MCF 10A (cell line): ENCODE measurements at regions not wholly inside any gene's neighbourhood (a gene's known extent, or its start where the extent isn't known, plus 50 kb on each side); places are given as distances from the start of the nearest gene placed in this dataset.
A peak's percentile ranks its signal among the peaks of the same experiment; 100 is the strongest.

Experiments
- BruUV-seq: library from RNA; stranded (reverse); fragments of 400-500 nt; replicated peaks from 2 replicates; lab custom pipeline; 2021; lab: Mats Ljungman, UMichigan
- CTCF ChIA-PET: fragments of 300-600 bp; sonication (Branson Sonifier 250); formaldehyde crosslinking; extraction: SDS; loops from one replicate; lab custom pipeline; 2021; ENCODE audit warnings: antibody characterized with exemption, inconsistent platforms; lab: Yijun Ruan, JAX
- POLR2A ChIA-PET: fragments of 300-600, 350-650 bp; sonication (Branson Sonifier 250); formaldehyde crosslinking; extraction: SDS; loops from one replicate; lab custom pipeline; 2020; ENCODE audit warnings: antibody characterized with exemption, inconsistent platforms; lab: Yijun Ruan, JAX
- DNase-seq: peaks from one replicate; pipeline ENCODE4 v3.0.0-alpha.2; 2018; ENCODE audit not compliant: unreplicated experiment
- H3K27ac Mint-ChIP-seq: one replicate; pipeline ENCODE4 v1.8.0; 2022; ENCODE audit warnings: mild to moderate bottlenecking, low read depth, mixed read lengths; ENCODE audit not compliant: unreplicated experiment
- H3K27me3 Mint-ChIP-seq: one replicate; pipeline ENCODE4 v1.8.0; 2022; ENCODE audit warnings: mixed read lengths; ENCODE audit not compliant: insufficient read depth, unreplicated experiment
- H3K36me3 Mint-ChIP-seq: one replicate; pipeline ENCODE4 v1.8.0; 2022; ENCODE audit warnings: mild to moderate bottlenecking, moderate library complexity, mixed read lengths; ENCODE audit not compliant: insufficient read depth, unreplicated experiment
- H3K4me1 Mint-ChIP-seq: one replicate; pipeline ENCODE4 v1.8.0; 2022; ENCODE audit warnings: mixed read lengths; ENCODE audit not compliant: insufficient read depth, unreplicated experiment
- H3K4me3 Mint-ChIP-seq: one replicate; pipeline ENCODE4 v1.8.0; 2022; ENCODE audit warnings: mild to moderate bottlenecking, moderate library complexity, mixed read lengths; ENCODE audit not compliant: unreplicated experiment
- H3K9me3 Mint-ChIP-seq: one replicate; pipeline ENCODE4 v1.8.0; 2022; ENCODE audit warnings: mixed read lengths; ENCODE audit not compliant: unreplicated experiment
- CTCF ChIP-seq: fragments of 200-600 bp; IDR thresholded peaks from one replicate; pipeline ENCODE4 v1.8.0; 2022; ENCODE audit warnings: antibody characterized with exemption, mild to moderate bottlenecking; ENCODE audit not compliant: unreplicated experiment
- intact Hi-C: fragments of 100-400 bp; cut with micrococcal nuclease; formaldehyde crosslinking; loops from 2 replicates; pipeline ENCODE4 v1.14.1; 2022

GRCh38 chr4:92100975-92101374 lies 202.8 kb upstream of the GRID2 start:
- no peaks in the 10 kb centered on the region for H3K9me3 Mint-ChIP-seq
- DNase-seq: peak; percentile 64
- POLR2A ChIA-PET: interaction anchor here (0.6 to 1.9 kb wide), 3 partner anchors 25 to 1616 kb away, joined by 3 to 4 read pairs (median 3); no protein-coding TSS in a partner anchor
- H3K36me3 Mint-ChIP-seq: no peaks in the 10 kb centered on the region
- peak overlapping the region; percentile 83 for H3K27ac Mint-ChIP-seq
- TF ChIP-seq CTCF: no peak
- no TSS peak for BruUV-seq
- intact Hi-C loops: no loop called here
- CTCF ChIA-PET: interaction anchor here (0.7 to 0.9 kb wide), 2 partner anchors 30 to 472 kb away, joined by 3 read pairs; no protein-coding TSS in a partner anchor
- H3K4me1 Mint-ChIP-seq: peaks cover 20% of the 10 kb centered on the region
- H3K27me3 Mint-ChIP-seq: no peaks in the 10 kb centered on the region
- H3K4me3 Mint-ChIP-seq: no peak overlapping the region

- intact Hi-C loops: no loop called here
- CTCF ChIA-PET: interaction anchor here (0.7 to 0.9 kb wide), 2 partner anchors 29 to 472 kb away, joined by 3 read pairs; no protein-coding TSS in a partner anchor
- peaks cover 20% of the 10 kb centered on the region for H3K4me1 Mint-ChIP-seq
Observed at GRCh38 chr4:92101737-92102172, 202.0 kb upstream of the GRID2 start.

GRCh38 chr4:92104506-92104905 lies 199.3 kb upstream of the GRID2 start:
- DNase-seq: peak; percentile 53
- Mint-ChIP-seq H3K36me3 (no peaks in the 10 kb centered on the region), H3K27me3 (no peaks in the 10 kb centered on the region), H3K4me1 (peaks cover 20% of the 10 kb centered on the region), H3K27ac (no peak overlapping the region), H3K4me3 (no peak overlapping the region), H3K9me3 (no peaks in the 10 kb centered on the region)
- ChIA-PET CTCF (interaction anchor here (0.7 kb wide), 1 partner anchor 550 kb away, joined by 3 read pairs; no protein-coding TSS in a partner anchor), POLR2A (no interaction called here)
- TF ChIP-seq CTCF: no peak
- intact Hi-C loops: no loop called here
- no TSS peak for BruUV-seq

More at GRCh38 chr4:92101737-92102172, 202.0 kb upstream of the GRID2 start:
- BruUV-seq: no TSS peak
- TF ChIP-seq CTCF: no peak
- Mint-ChIP-seq H3K27ac (peak overlapping the region; percentile 83), H3K36me3 (no peaks in the 10 kb centered on the region), H3K27me3 (no peaks in the 10 kb centered on the region), H3K4me3 (no peak overlapping the region), H3K9me3 (no peaks in the 10 kb centered on the region)
- POLR2A ChIA-PET: interaction anchor here (1.2 kb wide), 1 partner anchor 179 kb away, joined by 3 read pairs; no protein-coding TSS in a partner anchor
- DNase-seq: peak; percentile 82

- H3K4me1 Mint-ChIP-seq: peaks cover 8% of the 10 kb centered on the region
- no peak for TF ChIP-seq CTCF
- intact Hi-C loops: no loop called here
- H3K27me3 Mint-ChIP-seq: no peaks in the 10 kb centered on the region
- ChIA-PET POLR2A (no interaction called here), CTCF (no interaction called here)
- H3K9me3 Mint-ChIP-seq: no peaks in the 10 kb centered on the region
- DNase-seq: no peak
- H3K36me3 Mint-ChIP-seq: no peaks in the 10 kb centered on the region
- BruUV-seq: no TSS peak
- H3K4me3 Mint-ChIP-seq: no peak overlapping the region
- no peak overlapping the region for H3K27ac Mint-ChIP-seq
Observed at GRCh38 chr4:92106816-92107215, 196.9 kb upstream of the GRID2 start.
